WERI-Rb-1 (cell line): ENCODE measurements at regions not wholly inside any gene's neighbourhood (a gene's known extent, or its start where the extent isn't known, plus 50 kb on each side); places are given as distances from the start of the nearest gene placed in this dataset.

Experiments used
- DNase-seq: peaks from one replicate; pipeline ENCODE4 v3.0.0-alpha.2; 2020
- H3K27ac ChIP-seq: fragments of 250-450 bp; sonication (Bioruptor Pico); 2 replicates; pipeline ENCODE4 v1.5.1; 2020; ENCODE audit warnings: mild to moderate bottlenecking, moderate library complexity
- H3K27me3 ChIP-seq: fragments of 250-450 bp; sonication (Bioruptor Pico); 2 replicates; pipeline ENCODE4 v1.5.1; 2021; ENCODE audit warnings: mild to moderate bottlenecking, low read depth, moderate library complexity; ENCODE audit not compliant: insufficient read depth, severe bottlenecking
- H3K36me3 ChIP-seq: fragments of 250-450 bp; sonication (Bioruptor Pico); 2 replicates; pipeline ENCODE4 v1.5.1; 2020; ENCODE audit warnings: mild to moderate bottlenecking, moderate library complexity
- H3K4me3 ChIP-seq: 2 replicates; pipeline ENCODE4 v1.5.1; 2011; ENCODE audit warnings: low read depth, mild to moderate bottlenecking, control low read depth, low read length
- H3K9me3 ChIP-seq: fragments of 250-450 bp; sonication (Bioruptor Pico); 2 replicates; pipeline ENCODE4 v1.5.1; 2021; ENCODE audit warnings: mild to moderate bottlenecking, moderate library complexity; ENCODE audit not compliant: severe bottlenecking
- CTCF ChIP-seq: IDR thresholded peaks from 2 replicates; pipeline ENCODE4 v1.5.1; 2011; ENCODE audit warnings: low read depth, mild to moderate bottlenecking, control low read depth, inconsistent platforms, low read length

- H3K4me3 ChIP-seq = no peak overlapping the region
- peaks cover 6% of the 10 kb centered on the region for H3K9me3 ChIP-seq
- no peak overlapping the region for H3K27ac ChIP-seq
- DNase-seq = no peak
- H3K27me3 ChIP-seq = no peaks in the 10 kb centered on the region
- no peak for TF ChIP-seq CTCF
- no peaks in the 10 kb centered on the region for H3K36me3 ChIP-seq
Observed at GRCh38 chr4:176479767-176480166, 160.0 kb downstream of the SPCS3 start.

GRCh38 chr4:176482972-176483371 lies 163.2 kb downstream of the SPCS3 start:
- no peak for TF ChIP-seq CTCF

GRCh38 chr4:176484301-176484984 lies 164.7 kb downstream of the SPCS3 start:
- Histone ChIP-seq H3K27ac (no peak overlapping the region), H3K27me3 (no peaks in the 10 kb centered on the region), H3K36me3 (no peaks in the 10 kb centered on the region), H3K9me3 (no peaks in the 10 kb centered on the region), H3K4me3 (no peak overlapping the region)
- TF ChIP-seq CTCF = no peak
- no peak for DNase-seq

More at GRCh38 chr4:176482972-176483371, 163.2 kb downstream of the SPCS3 start:
- Histone ChIP-seq H3K27ac (no peak overlapping the region), H3K9me3 (no peaks in the 10 kb centered on the region), H3K27me3 (no peaks in the 10 kb centered on the region), H3K4me3 (no peak overlapping the region), H3K36me3 (no peaks in the 10 kb centered on the region)
- no peak for DNase-seq

- Histone ChIP-seq H3K27ac (no peak overlapping the region), H3K9me3 (no peaks in the 10 kb centered on the region), H3K27me3 (no peaks in the 10 kb centered on the region), H3K36me3 (no peaks in the 10 kb centered on the region), H3K4me3 (no peak overlapping the region)
- no peak for TF ChIP-seq CTCF
- no peak for DNase-seq
Observed at GRCh38 chr4:176489001-176489400, 169.2 kb downstream of the SPCS3 start.

- Histone ChIP-seq H3K36me3 (no peaks in the 10 kb centered on the region), H3K27ac (no peak overlapping the region), H3K9me3 (no peaks in the 10 kb centered on the region), H3K4me3 (no peak overlapping the region), H3K27me3 (no peaks in the 10 kb centered on the region)
- DNase-seq = no peak
- no peak for TF ChIP-seq CTCF
Observed at GRCh38 chr4:176492646-176493302, 173.0 kb downstream of the SPCS3 start.
